HG03432 (cell line): ENCODE measurements at regions not wholly inside any gene's neighbourhood (a gene's known extent, or its start where the extent isn't known, plus 50 kb on each side); places are given as distances from the start of the nearest gene placed in this dataset.

Source experiments
- ATAC-seq: cut with Tn5 transposase; IDR thresholded peaks from one replicate; pipeline ENCODE4 v1.9.1; 2021; ENCODE audit warnings: mild to moderate bottlenecking, moderate library complexity; ENCODE audit not compliant: unreplicated experiment

GRCh38 chrX:51798701-51799100 is 55.5 kb downstream of the GSPT2 start:
- no peak for ATAC-seq

DNA sequence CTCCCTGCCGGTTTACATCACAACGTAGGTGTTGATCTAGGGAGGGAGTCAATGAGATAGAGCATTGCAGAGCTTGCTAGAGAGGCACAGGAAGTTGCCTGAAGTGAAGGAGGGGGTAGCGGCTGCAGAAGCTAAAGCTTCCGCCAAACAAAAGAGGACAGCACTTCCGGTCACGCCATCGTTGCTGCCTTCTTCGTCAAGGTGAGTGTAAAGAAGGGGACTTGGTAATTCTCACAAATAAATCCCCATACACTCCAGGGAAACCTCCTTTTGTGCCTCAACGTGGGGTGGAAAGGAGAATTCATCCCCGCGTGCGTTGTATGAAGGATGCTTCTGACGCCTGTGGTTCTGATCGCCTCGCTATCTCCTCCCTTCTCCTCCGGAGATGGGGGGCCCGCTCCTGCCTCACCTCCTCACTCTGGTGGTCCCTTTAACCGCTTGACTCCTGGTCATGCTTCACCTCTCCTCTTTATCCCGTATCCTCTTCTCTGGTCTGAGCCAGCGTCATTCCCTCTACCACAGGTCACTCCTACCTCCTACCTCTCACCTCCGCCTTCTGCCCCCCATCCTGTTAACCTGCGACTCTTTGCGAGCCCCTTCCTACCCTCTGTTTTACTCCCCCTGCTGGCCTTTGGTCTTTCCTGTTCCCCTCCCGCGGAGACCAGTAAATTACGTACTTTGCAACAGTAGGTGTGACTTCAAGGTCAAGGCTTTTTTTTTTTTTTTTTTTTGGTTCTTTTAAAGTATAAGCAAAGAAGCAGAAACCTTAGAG is 59.9 kb downstream of the GSPT2 start:
- peak; percentile 96 for ATAC-seq

- ATAC-seq, result no peak
These were observed 60.6 kb downstream of the GSPT2 start for GRCh38 chrX:51803833-51804232.

- ATAC-seq, result no peak
These were observed 61.5 kb downstream of the GSPT2 start for GRCh38 chrX:51804741-51805140.

GRCh38 chrX:51813886-51814460 is 70.7 kb downstream of the GSPT2 start:
- no peak for ATAC-seq

- ATAC-seq, result no peak
These were observed 69.4 kb upstream of the MAGED1 start for GRCh38 chrX:51824061-51824460.

- no peak for ATAC-seq
These were observed 68.0 kb upstream of the MAGED1 start for GRCh38 chrX:51825436-51825835.

DNA sequence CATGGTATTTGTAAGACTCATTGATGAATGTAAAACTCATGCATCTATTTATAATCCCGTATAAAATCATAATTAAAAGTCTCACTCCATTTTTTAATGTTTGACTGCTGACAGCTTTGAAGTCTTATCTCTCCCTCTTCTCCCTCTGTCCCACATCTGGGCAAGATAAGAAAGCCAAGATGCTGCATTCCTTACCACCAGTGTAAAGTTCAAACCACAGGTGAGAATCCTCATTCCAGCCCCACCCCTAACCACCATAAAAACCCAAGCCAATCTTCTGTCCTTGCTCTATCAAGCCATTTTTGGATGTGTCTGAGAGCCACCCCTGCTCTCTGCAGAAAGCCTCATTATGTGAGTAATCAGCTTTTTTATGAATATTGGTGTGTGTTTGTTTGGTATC is 59.3 kb upstream of the MAGED1 start:
- ATAC-seq, result no peak

- no peak for ATAC-seq
These were observed 56.6 kb upstream of the MAGED1 start for GRCh38 chrX:51836823-51837222.

- ATAC-seq, result no peak
These were observed 56.0 kb upstream of the MAGED1 start for GRCh38 chrX:51837451-51837850.

GRCh38 chrX:51837921-51838320 is 55.5 kb upstream of the MAGED1 start:
- ATAC-seq, result no peak
